GM12873 (cell line): ENCODE measurements at regions not wholly inside any gene's neighbourhood (a gene's known extent, or its start where the extent isn't known, plus 50 kb on each side); places are given as distances from the start of the nearest gene placed in this dataset.

Source experiments
- TF ChIP-seq, protein P1 (sequence below): IDR thresholded peaks from 2 replicates; pipeline ENCODE4 v1.5.1; 2012; ENCODE audit warnings: low read depth, mild to moderate bottlenecking, moderate library complexity, low read length, control low read depth; ENCODE audit not compliant: insufficient read depth; ENCODE audit errors: missing control alignments

DNA sequence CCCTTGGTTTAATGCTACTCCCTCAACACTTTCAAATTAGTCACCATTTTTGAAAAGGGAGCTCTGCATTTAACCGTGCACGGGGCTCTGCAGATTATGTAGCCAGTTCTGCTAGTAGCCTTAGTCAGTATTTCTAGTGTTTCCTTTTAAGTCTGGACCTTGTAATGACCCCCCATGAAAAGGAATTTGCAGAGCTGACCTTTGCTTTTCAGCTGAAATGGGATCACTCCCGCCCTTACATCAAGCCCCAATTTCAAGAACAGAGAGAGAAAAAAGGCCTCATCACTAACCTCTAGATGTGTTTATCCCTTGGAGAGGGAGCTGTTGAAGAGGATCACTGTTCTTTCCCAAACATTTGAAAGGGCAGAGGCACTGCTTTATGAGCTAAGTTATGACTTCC lies 490.7 kb upstream of the BTBD3 start:
- TF ChIP-seq, protein P1, sequence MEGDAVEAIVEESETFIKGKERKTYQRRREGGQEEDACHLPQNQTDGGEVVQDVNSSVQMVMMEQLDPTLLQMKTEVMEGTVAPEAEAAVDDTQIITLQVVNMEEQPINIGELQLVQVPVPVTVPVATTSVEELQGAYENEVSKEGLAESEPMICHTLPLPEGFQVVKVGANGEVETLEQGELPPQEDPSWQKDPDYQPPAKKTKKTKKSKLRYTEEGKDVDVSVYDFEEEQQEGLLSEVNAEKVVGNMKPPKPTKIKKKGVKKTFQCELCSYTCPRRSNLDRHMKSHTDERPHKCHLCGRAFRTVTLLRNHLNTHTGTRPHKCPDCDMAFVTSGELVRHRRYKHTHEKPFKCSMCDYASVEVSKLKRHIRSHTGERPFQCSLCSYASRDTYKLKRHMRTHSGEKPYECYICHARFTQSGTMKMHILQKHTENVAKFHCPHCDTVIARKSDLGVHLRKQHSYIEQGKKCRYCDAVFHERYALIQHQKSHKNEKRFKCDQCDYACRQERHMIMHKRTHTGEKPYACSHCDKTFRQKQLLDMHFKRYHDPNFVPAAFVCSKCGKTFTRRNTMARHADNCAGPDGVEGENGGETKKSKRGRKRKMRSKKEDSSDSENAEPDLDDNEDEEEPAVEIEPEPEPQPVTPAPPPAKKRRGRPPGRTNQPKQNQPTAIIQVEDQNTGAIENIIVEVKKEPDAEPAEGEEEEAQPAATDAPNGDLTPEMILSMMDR = no peak

GRCh38 chr20:11429168-11429567 lies 488.5 kb upstream of the BTBD3 start:
- TF ChIP-seq, protein P1 = no peak

DNA sequence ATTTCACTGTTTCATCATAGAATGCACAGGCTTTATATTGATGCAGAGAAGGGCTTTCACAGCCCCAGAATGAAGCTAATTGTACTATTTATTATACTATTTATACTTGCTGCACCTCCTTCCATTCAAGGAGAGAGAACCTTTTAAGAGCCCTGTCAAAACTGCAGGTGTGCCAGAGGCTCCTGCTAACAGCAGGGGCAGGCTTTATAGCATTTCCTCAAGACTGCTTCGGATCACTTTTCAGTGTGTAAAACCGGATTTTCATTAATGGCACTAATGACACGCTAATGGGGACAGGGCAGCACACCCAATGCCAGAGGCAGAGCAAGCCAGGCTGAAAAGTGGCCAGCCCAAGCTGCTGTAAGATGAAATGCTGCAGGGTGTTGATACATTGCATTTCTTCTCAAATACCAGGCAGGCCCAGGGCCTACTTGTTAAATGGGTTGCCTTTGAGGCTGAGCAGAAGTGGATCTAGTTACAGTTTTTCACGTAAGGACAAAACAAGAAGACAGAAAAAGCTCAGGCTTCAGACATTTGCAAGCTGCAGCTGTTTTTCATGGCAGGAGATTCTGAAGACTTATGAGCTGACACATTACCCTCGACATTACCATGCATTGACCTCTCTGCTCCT lies 487.7 kb upstream of the BTBD3 start:
- TF ChIP-seq, protein P1 = no peak

- TF ChIP-seq, protein P1 = no peak
Measured at GRCh38 chr20:11430652-11431051, 487.0 kb upstream of the BTBD3 start.

- TF ChIP-seq, protein P1 = no peak
Measured at GRCh38 chr20:11431621-11432020, 486.1 kb upstream of the BTBD3 start.

- TF ChIP-seq, protein P1 = no peak
Measured at GRCh38 chr20:11432407-11432806, 485.3 kb upstream of the BTBD3 start.

GRCh38 chr20:11436113-11436905 lies 481.4 kb upstream of the BTBD3 start:
- TF ChIP-seq, protein P1 = no peak
